Endothelial cell (in vitro differentiated cells): ENCODE measurements at regions not wholly inside any gene's neighbourhood (a gene's known extent, or its start where the extent isn't known, plus 50 kb on each side); places are given as distances from the start of the nearest gene placed in this dataset.

ENCODE experiments used
- DNase-seq: peaks from one replicate; pipeline ENCODE4 v3.0.0; 2021; ENCODE audit warnings: low spot score
- H3K27ac Mint-ChIP-seq: one replicate; pipeline ENCODE4 v1.8.0; 2021; ENCODE audit warnings: mixed read lengths, inconsistent platforms; ENCODE audit not compliant: unreplicated experiment
- H3K27me3 Mint-ChIP-seq: one replicate; pipeline ENCODE4 v1.8.0; 2021; ENCODE audit warnings: mild to moderate bottlenecking, moderate library complexity, mixed read lengths, inconsistent platforms; ENCODE audit not compliant: unreplicated experiment
- H3K36me3 Mint-ChIP-seq: one replicate; pipeline ENCODE4 v1.8.0; 2021; ENCODE audit warnings: mild to moderate bottlenecking, low read depth, mixed read lengths, inconsistent platforms; ENCODE audit not compliant: unreplicated experiment
- H3K4me1 Mint-ChIP-seq: one replicate; pipeline ENCODE4 v1.8.0; 2021; ENCODE audit warnings: mild to moderate bottlenecking, mixed read lengths, inconsistent platforms; ENCODE audit not compliant: unreplicated experiment
- H3K4me3 Mint-ChIP-seq: one replicate; pipeline ENCODE4 v1.8.0; 2021; ENCODE audit warnings: mild to moderate bottlenecking, mixed read lengths, inconsistent platforms; ENCODE audit not compliant: unreplicated experiment
- H3K9me3 Mint-ChIP-seq: one replicate; pipeline ENCODE4 v1.8.0; 2021; ENCODE audit warnings: mixed read lengths, inconsistent platforms; ENCODE audit not compliant: unreplicated experiment
- CTCF ChIP-seq: fragments of 200-600 bp; sonication (generic); IDR thresholded peaks from one replicate; pipeline ENCODE4 v1.5.0; 2021; ENCODE audit warnings: antibody characterized with exemption; ENCODE audit not compliant: unreplicated experiment

- Mint-ChIP-seq H3K27me3 (peaks cover 8% of the 10 kb centered on the region), H3K36me3 (no peaks in the 10 kb centered on the region), H3K4me1 (peaks cover 36% of the 10 kb centered on the region), H3K4me3 (no peak overlapping the region), H3K9me3 (no peaks in the 10 kb centered on the region), H3K27ac (no peak overlapping the region)
- TF ChIP-seq CTCF: no peak
- no peak for DNase-seq
Measured at GRCh38 chr1:23610677-23611076, 51.4 kb upstream of the ID3 start.

GRCh38 chr1:23609971-23610370 lies 50.7 kb upstream of the ID3 start:
- Mint-ChIP-seq H3K27me3 (peaks cover 8% of the 10 kb centered on the region), H3K4me1 (peaks cover 34% of the 10 kb centered on the region), H3K4me3 (no peak overlapping the region), H3K27ac (no peak overlapping the region), H3K36me3 (no peaks in the 10 kb centered on the region), H3K9me3 (no peaks in the 10 kb centered on the region)
- DNase-seq: no peak
- TF ChIP-seq CTCF: no peak
